ENCODE measurements at regions not wholly inside any gene's neighbourhood (a gene's known extent, or its start where the extent isn't known, plus 50 kb on each side); places are given as distances from the start of the nearest gene placed in this dataset.

DNA sequence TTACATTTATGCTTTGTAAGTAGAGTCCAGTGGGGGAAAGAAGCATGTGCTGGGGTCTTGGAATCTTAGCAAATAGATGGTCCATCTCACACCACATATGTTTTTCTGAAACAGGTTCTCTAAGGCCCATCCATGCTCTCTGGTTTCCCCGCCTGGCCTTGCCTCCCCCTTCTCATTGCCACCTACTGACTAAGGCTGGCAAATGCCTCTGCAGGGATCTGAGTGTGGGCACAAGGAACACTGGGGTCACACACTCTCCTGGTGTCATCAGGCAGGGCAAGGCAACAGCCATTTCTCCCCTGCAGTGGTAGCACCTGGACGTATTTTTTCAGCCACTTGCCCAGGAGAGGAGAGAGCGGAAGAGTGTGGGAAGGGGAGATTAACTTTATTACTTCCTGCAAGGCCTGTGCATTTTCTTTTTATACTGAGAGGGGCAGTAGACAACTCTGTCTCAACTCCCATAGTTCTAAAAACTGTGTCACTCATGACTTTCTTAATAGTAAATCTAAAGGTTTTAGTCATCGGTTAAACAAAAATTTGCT, 804.2 kb upstream of the NECTIN3 start:
- TF ChIP-seq IRF2 (CRISPR knock-in tag; IDR thresholded peaks at IDR 0.05; ENCODE audit: borderline replicate concordance, low read depth) (no peak), SP1 (CRISPR knock-in tag; conservative IDR thresholded peaks at IDR 0.05) (no peak), MYBL2 (CRISPR knock-in tag; IDR thresholded peaks at IDR 0.05) (no peak)
- TF ChIP-seq, protein P1, sequence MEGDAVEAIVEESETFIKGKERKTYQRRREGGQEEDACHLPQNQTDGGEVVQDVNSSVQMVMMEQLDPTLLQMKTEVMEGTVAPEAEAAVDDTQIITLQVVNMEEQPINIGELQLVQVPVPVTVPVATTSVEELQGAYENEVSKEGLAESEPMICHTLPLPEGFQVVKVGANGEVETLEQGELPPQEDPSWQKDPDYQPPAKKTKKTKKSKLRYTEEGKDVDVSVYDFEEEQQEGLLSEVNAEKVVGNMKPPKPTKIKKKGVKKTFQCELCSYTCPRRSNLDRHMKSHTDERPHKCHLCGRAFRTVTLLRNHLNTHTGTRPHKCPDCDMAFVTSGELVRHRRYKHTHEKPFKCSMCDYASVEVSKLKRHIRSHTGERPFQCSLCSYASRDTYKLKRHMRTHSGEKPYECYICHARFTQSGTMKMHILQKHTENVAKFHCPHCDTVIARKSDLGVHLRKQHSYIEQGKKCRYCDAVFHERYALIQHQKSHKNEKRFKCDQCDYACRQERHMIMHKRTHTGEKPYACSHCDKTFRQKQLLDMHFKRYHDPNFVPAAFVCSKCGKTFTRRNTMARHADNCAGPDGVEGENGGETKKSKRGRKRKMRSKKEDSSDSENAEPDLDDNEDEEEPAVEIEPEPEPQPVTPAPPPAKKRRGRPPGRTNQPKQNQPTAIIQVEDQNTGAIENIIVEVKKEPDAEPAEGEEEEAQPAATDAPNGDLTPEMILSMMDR (IDR thresholded peaks at IDR 0.05): no peak
- TF ChIP-seq, protein P2, sequence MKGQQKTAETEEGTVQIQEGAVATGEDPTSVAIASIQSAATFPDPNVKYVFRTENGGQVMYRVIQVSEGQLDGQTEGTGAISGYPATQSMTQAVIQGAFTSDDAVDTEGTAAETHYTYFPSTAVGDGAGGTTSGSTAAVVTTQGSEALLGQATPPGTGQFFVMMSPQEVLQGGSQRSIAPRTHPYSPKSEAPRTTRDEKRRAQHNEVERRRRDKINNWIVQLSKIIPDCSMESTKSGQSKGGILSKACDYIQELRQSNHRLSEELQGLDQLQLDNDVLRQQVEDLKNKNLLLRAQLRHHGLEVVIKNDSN (CRISPR knock-in tag; IDR thresholded peaks at IDR 0.05): no peak

Data from WTC11 (cell line).